Sigmoid colon (tissue), 4 donors: ENCODE measurements at regions not wholly inside any gene's neighbourhood (a gene's known extent, or its start where the extent isn't known, plus 50 kb on each side); places are given as distances from the start of the nearest gene placed in this dataset.

Source experiments
- CTCF ChIP-seq, 4 experiments: fragments of 450-650 bp in 3 of 4; fragments of 200-600 bp in 1 of 4; IDR thresholded peaks; one replicate each; pipeline ENCODE4 v1.5.1; 2016 to 2019; ENCODE audit warnings: antibody characterized with exemption in 4 of 4, mild to moderate bottlenecking in 3 of 4, moderate library complexity in 2 of 4
- POLR2A ChIP-seq, 2 donors: fragments of 450-650 bp; IDR thresholded peaks; one replicate each; pipeline ENCODE4 v1.6.1; 2016; ENCODE audit warnings: antibody characterized with exemption in 2 of 2, mild to moderate bottlenecking in 2 of 2, moderate library complexity in 2 of 2
- POLR2AphosphoS5 ChIP-seq, 4 donors: sonication (generic); formaldehyde crosslinking; IDR thresholded peaks; one replicate each; pipeline ENCODE4 v1.6.1; 2017; ENCODE audit warnings: antibody characterized with exemption in 4 of 4

- TF ChIP-seq CTCF (IDR thresholded peaks at IDR 0.05), result no peak
- no peak for TF ChIP-seq POLR2AphosphoS5 (IDR thresholded peaks at IDR 0.05)
- no peak for TF ChIP-seq POLR2A (IDR thresholded peaks at IDR 0.05)
These were observed 444.4 kb downstream of the GABRG1 start for GRCh38 chr4:45679411-45679810.
